ENCODE measurements at regions not wholly inside any gene's neighbourhood (a gene's known extent, or its start where the extent isn't known, plus 50 kb on each side); places are given as distances from the start of the nearest gene placed in this dataset.
"Not testable (repeated sequence)": the region's sequence is repeated elsewhere in the genome, so short reads cannot be mapped to it uniquely, and the experiment has no call there.

- no peak for DNase-seq (ENCODE audit: low read depth)
- no peak for TF ChIP-seq CTCF (IDR thresholded peaks at IDR 0.05; ENCODE audit: control insufficient read depth, insufficient read depth, low read depth, low read length, missing control alignments)
- no peak overlapping the region for H3K4me3 ChIP-seq (ENCODE audit: control insufficient read depth, low read depth, low read length)
Observed at GRCh38 chr13:78540058-78540457, 63.3 kb downstream of the POU4F1 start.

- DNase-seq (ENCODE audit: low read depth); H3K4me3 ChIP-seq (ENCODE audit: control insufficient read depth, low read depth, low read length): not testable (repeated sequence)
Observed at GRCh38 chr13:78526044-78526443, 77.3 kb downstream of the POU4F1 start.

- no peak for TF ChIP-seq CTCF (IDR thresholded peaks at IDR 0.05; ENCODE audit: control insufficient read depth, insufficient read depth, low read depth, low read length, missing control alignments)
- no peak overlapping the region for H3K4me3 ChIP-seq (ENCODE audit: control insufficient read depth, low read depth, low read length)
- no peak for DNase-seq (ENCODE audit: low read depth)
Observed at GRCh38 chr13:78524936-78525335, 78.4 kb downstream of the POU4F1 start.

GRCh38 chr13:78521091-78521490, 82.3 kb downstream of the POU4F1 start:
- no peak overlapping the region for H3K4me3 ChIP-seq (ENCODE audit: control insufficient read depth, low read depth, low read length)
- no peak for TF ChIP-seq CTCF (IDR thresholded peaks at IDR 0.05; ENCODE audit: control insufficient read depth, insufficient read depth, low read depth, low read length, missing control alignments)
- DNase-seq (ENCODE audit: low read depth), result no peak

- DNase-seq (ENCODE audit: low read depth), result no peak
- no peak for TF ChIP-seq CTCF (IDR thresholded peaks at IDR 0.05; ENCODE audit: control insufficient read depth, insufficient read depth, low read depth, low read length, missing control alignments)
- no peak overlapping the region for H3K4me3 ChIP-seq (ENCODE audit: control insufficient read depth, low read depth, low read length)
Observed at GRCh38 chr13:78520425-78520824, 82.9 kb downstream of the POU4F1 start.

- H3K4me3 ChIP-seq (ENCODE audit: control insufficient read depth, low read depth, low read length); DNase-seq (ENCODE audit: low read depth): not testable (repeated sequence)
Observed at GRCh38 chr13:78518482-78518881, 84.9 kb downstream of the POU4F1 start.

GRCh38 chr13:78499802-78500201, 103.5 kb downstream of the POU4F1 start:
- DNase-seq (ENCODE audit: low read depth), result no peak
- TF ChIP-seq CTCF (IDR thresholded peaks at IDR 0.05; ENCODE audit: control insufficient read depth, insufficient read depth, low read depth, low read length, missing control alignments), result no peak
- H3K4me3 ChIP-seq (ENCODE audit: control insufficient read depth, low read depth, low read length), result no peak overlapping the region

GRCh38 chr13:78497702-78498355, 105.5 kb downstream of the POU4F1 start:
- TF ChIP-seq CTCF (IDR thresholded peaks at IDR 0.05; ENCODE audit: control insufficient read depth, insufficient read depth, low read depth, low read length, missing control alignments), result no peak
- H3K4me3 ChIP-seq (ENCODE audit: control insufficient read depth, low read depth, low read length), result no peak overlapping the region
- no peak for DNase-seq (ENCODE audit: low read depth)
